CD14-positive monocyte (primary cell): ENCODE measurements at regions not wholly inside any gene's neighbourhood (a gene's known extent, or its start where the extent isn't known, plus 50 kb on each side); places are given as distances from the start of the nearest gene placed in this dataset.

ENCODE experiments used
- DNase-seq, 3 donors: peaks; one replicate each; pipeline ENCODE4 v3.0.0-alpha.2; 2011 to 2022
- H2AFZ ChIP-seq: 2 replicates; pipeline ENCODE4 v1.6.0; 2012; ENCODE audit warnings: mild to moderate bottlenecking, low read depth, low read length, inconsistent platforms; ENCODE audit not compliant: insufficient read depth, poor library complexity, severe bottlenecking
- H3K27ac ChIP-seq, 2 donors: 1 replicate in 1 of 2; 2 replicates in 1 of 2; pipeline ENCODE4 v1.5.1; 2012 to 2013; ENCODE audit warnings: low read length in 2 of 2, control low read depth in 1 of 2, inconsistent platforms in 1 of 2, low read depth in 1 of 2, mild to moderate bottlenecking in 1 of 2
- H3K27me3 ChIP-seq, 2 donors: one replicate each; pipeline versions ENCODE4 v1.6.0 to v1.6.1; 2011 to 2013; ENCODE audit warnings: low read length in 2 of 2; ENCODE audit not compliant: control insufficient read depth in 2 of 2, insufficient read depth in 2 of 2
- H3K36me3 ChIP-seq, 2 donors: replicated peaks in 1 of 2; 1 replicate in 1 of 2; 2 replicates in 1 of 2; pipeline versions ENCODE4 v1.5.1 to v1.6.1; 2012 to 2013; ENCODE audit warnings: low read length in 2 of 2, control low read depth in 1 of 2, inconsistent platforms in 1 of 2, mild to moderate bottlenecking in 1 of 2; ENCODE audit not compliant: insufficient read depth in 2 of 2, control insufficient read depth in 1 of 2
- H3K4me1 ChIP-seq, 2 donors: 1 replicate in 1 of 2; 2 replicates in 1 of 2; pipeline versions ENCODE4 v1.5.1 to v1.6.1; 2012 to 2013; ENCODE audit warnings: low read length in 2 of 2, control low read depth in 1 of 2, inconsistent platforms in 1 of 2, mild to moderate bottlenecking in 1 of 2, moderate library complexity in 1 of 2; ENCODE audit not compliant: insufficient read depth in 2 of 2, control insufficient read depth in 1 of 2
- H3K4me2 ChIP-seq: replicated peaks from 2 replicates; pipeline ENCODE3; 2012; ENCODE audit warnings: low read length, moderate library complexity, mild to moderate bottlenecking; ENCODE audit not compliant: poor library complexity, severe bottlenecking; ENCODE audit errors: extremely low read depth
- H3K4me3 ChIP-seq, 3 experiments: fragments of 200-600 bp in 1 of 3; sonication (generic) in 1 of 3; replicated peaks in 1 of 3; 1 replicate in 2 of 3; 2 replicates in 1 of 3; pipeline ENCODE4 v1.5.1; 2011 to 2013; ENCODE audit warnings: low read length in 3 of 3, mild to moderate bottlenecking in 3 of 3, control low read depth in 2 of 3, low read depth in 2 of 3, inconsistent platforms in 1 of 3, moderate library complexity in 1 of 3
- H3K79me2 ChIP-seq: 2 replicates; pipeline ENCODE4 v1.6.0; 2012; ENCODE audit warnings: mild to moderate bottlenecking, control low read depth, inconsistent platforms, low read length, moderate library complexity; ENCODE audit not compliant: insufficient read depth
- H3K9ac ChIP-seq: 2 replicates; pipeline ENCODE4 v1.6.0; 2017; ENCODE audit warnings: low read length, mild to moderate bottlenecking; ENCODE audit not compliant: insufficient read depth, poor library complexity, severe bottlenecking
- H3K9me3 ChIP-seq, 2 donors: replicated peaks in 1 of 2; 1 replicate in 1 of 2; 2 replicates in 1 of 2; pipeline versions ENCODE4 v1.5.1 to v1.6.1; 2012 to 2013; ENCODE audit warnings: low read length in 2 of 2, control low read depth in 1 of 2; ENCODE audit not compliant: control insufficient read depth in 1 of 2, insufficient read depth in 1 of 2
- H4K20me1 ChIP-seq: 2 replicates; pipeline ENCODE4 v1.6.0; 2012; ENCODE audit warnings: mild to moderate bottlenecking, low read length, control low read depth, moderate library complexity; ENCODE audit not compliant: insufficient read depth
- H3K27ac Mint-ChIP-seq, 7 donors: one replicate each; pipeline ENCODE4 v1.8.0; 2020; ENCODE audit warnings: mild to moderate bottlenecking in 7 of 7, mixed read lengths in 7 of 7, moderate library complexity in 6 of 7, inconsistent platforms in 2 of 7
- H3K27me3 Mint-ChIP-seq, 3 donors: one replicate each; pipeline ENCODE4 v1.8.0; 2021 to 2022; ENCODE audit warnings: low read depth in 3 of 3, mild to moderate bottlenecking in 3 of 3, mixed read lengths in 3 of 3, moderate library complexity in 3 of 3, inconsistent platforms in 1 of 3
- H3K36me3 Mint-ChIP-seq, 2 donors: one replicate each; pipeline ENCODE4 v1.8.0; 2020; ENCODE audit warnings: mixed read lengths in 2 of 2, inconsistent platforms in 1 of 2, mild to moderate bottlenecking in 1 of 2
- H3K4me1 Mint-ChIP-seq: one replicate; pipeline ENCODE4 v1.8.0; 2020; ENCODE audit warnings: mild to moderate bottlenecking, mixed read lengths
- H3K4me3 Mint-ChIP-seq, 2 donors: one replicate each; pipeline ENCODE4 v1.8.0; 2020; ENCODE audit warnings: mild to moderate bottlenecking in 2 of 2, mixed read lengths in 2 of 2, moderate library complexity in 1 of 2
- H3K9me3 Mint-ChIP-seq, 7 donors: one replicate each; pipeline ENCODE4 v1.8.0; 2020 to 2022; ENCODE audit warnings: mixed read lengths in 7 of 7, mild to moderate bottlenecking in 6 of 7, moderate library complexity in 6 of 7, inconsistent platforms in 2 of 7
- CTCF ChIP-seq: fragments of 200-600 bp; IDR thresholded peaks from one replicate; pipeline ENCODE4 v1.8.0; 2022; ENCODE audit warnings: antibody characterized with exemption, mild to moderate bottlenecking
- whole genome bisulfite sequencing: methylation state at CpG from one replicate; pipeline ENCODE4 v1.1.5; 2013; ENCODE audit warnings: missing lambda C conversion rate; ENCODE audit not compliant: insufficient coverage; 5-methylcytosine and 5-hydroxymethylcytosine counted together
- intact Hi-C, 2 donors: fragments of 100-400 bp; cut with micrococcal nuclease; formaldehyde crosslinking; loops; one replicate each; pipeline versions ENCODE4 v1.15.0 to v1.15.1; 2023

- no peak overlapping the region for H3K27ac ChIP-seq
- no peaks in the 10 kb centered on the region for H3K4me1 ChIP-seq
- Mint-ChIP-seq H3K27me3 (peaks cover 0 to 14% (median 1%) of the 10 kb centered on the region in 3 donors), H3K27ac (no peak overlapping the region), H3K4me3 (no peak overlapping the region), H3K9me3 (peaks cover 0 to 4% (median 2%) of the 10 kb centered on the region in 7 donors), H3K4me1 (peaks cover 4% of the 10 kb centered on the region), H3K36me3 (no peaks in the 10 kb centered on the region)
- no peaks in the 10 kb centered on the region for H3K79me2 ChIP-seq
- no peaks in the 10 kb centered on the region for H3K9me3 ChIP-seq
- H3K36me3 ChIP-seq: no peaks in the 10 kb centered on the region
- no peak overlapping the region for H3K4me3 ChIP-seq
- no CpG with 5 or more reads among the region's 1 CpG for WGBS
- TF ChIP-seq CTCF: no peak
- peaks cover 0 to 2% of the 10 kb centered on the region in 2 donors for H3K27me3 ChIP-seq
- DNase-seq: no peak
- H4K20me1 ChIP-seq: no peaks in the 10 kb centered on the region
- H2AFZ ChIP-seq: no peak overlapping the region
- intact Hi-C loops: no loop called here
- no peak overlapping the region for H3K4me2 ChIP-seq
- H3K9ac ChIP-seq: no peak overlapping the region
Measured at GRCh38 chrX:20456971-20457370, 190.3 kb upstream of the RPS6KA3 start.

DNA sequence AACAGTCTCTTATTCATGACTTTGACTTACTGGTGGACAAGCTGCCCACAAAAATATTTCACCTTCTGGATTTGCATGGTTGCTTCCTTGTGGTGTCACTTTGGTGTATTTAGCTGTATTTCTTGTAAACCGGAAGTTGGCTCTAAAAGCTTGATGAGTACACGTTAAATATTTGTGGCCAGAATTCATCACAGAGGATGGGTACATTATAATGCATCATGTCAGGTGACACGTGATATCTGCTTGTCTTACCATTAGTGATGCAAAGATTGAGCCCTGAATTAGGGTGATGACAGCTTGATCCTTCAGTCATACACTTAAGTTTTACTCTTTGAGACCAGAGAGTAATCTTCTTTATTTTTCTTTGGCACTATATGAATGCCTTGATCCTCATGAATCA, 188.3 kb upstream of the RPS6KA3 start:
- H3K4me1 Mint-ChIP-seq: peaks cover 4% of the 10 kb centered on the region
- H3K36me3 Mint-ChIP-seq: no peaks in the 10 kb centered on the region
- Histone ChIP-seq H3K36me3 (no peaks in the 10 kb centered on the region), H3K9me3 (no peaks in the 10 kb centered on the region), H3K27ac (no peak overlapping the region), H3K9ac (no peak overlapping the region), H3K4me3 (no peak overlapping the region), H3K4me2 (no peak overlapping the region), H3K79me2 (no peaks in the 10 kb centered on the region), H4K20me1 (no peaks in the 10 kb centered on the region), H3K27me3 (peaks cover 0 to 2% of the 10 kb centered on the region in 2 donors), H2AFZ (no peak overlapping the region), H3K4me1 (no peaks in the 10 kb centered on the region)
- intact Hi-C loops: no loop called here
- peaks cover 0 to 4% (median 2%) of the 10 kb centered on the region in 7 donors for H3K9me3 Mint-ChIP-seq
- H3K27me3 Mint-ChIP-seq: peaks cover 0 to 12% (median 1%) of the 10 kb centered on the region in 3 donors
- TF ChIP-seq CTCF: no peak
- no peak overlapping the region for H3K4me3 Mint-ChIP-seq
- no peak for DNase-seq
- no peak overlapping the region for H3K27ac Mint-ChIP-seq
- WGBS: no CpG with 5 or more reads among the region's 3 CpGs
